AG04449 (cell line): ENCODE measurements at regions not wholly inside any gene's neighbourhood (a gene's known extent, or its start where the extent isn't known, plus 50 kb on each side); places are given as distances from the start of the nearest gene placed in this dataset.

ENCODE experiments used
- CTCF ChIA-PET: fragments of 350-600 bp; formaldehyde crosslinking; extraction: SDS; loops from one replicate; lab custom pipeline; 2021; ENCODE audit warnings: antibody characterized with exemption; lab: Yijun Ruan, JAX
- POLR2A ChIA-PET: fragments of 400-600, 350-600 bp; formaldehyde crosslinking; extraction: SDS; loops from one replicate; lab custom pipeline; 2020; ENCODE audit warnings: antibody characterized with exemption, inconsistent platforms; lab: Yijun Ruan, JAX
- DNase-seq: peaks from one replicate; pipeline ENCODE4 v3.0.0-alpha.2; 2010; ENCODE audit warnings: low read depth, low spot score
- H3K4me3 ChIP-seq: 2 replicates; pipeline ENCODE4 v1.5.1; 2011; ENCODE audit warnings: low read depth, mild to moderate bottlenecking, control low read depth, low read length
- TF ChIP-seq, protein P1 (sequence below): IDR thresholded peaks from one replicate; pipeline ENCODE4 v1.5.1; 2011; ENCODE audit warnings: mild to moderate bottlenecking, moderate library complexity, low read length, control low read depth, inconsistent platforms; ENCODE audit not compliant: insufficient read depth; ENCODE audit errors: missing control alignments

DNA sequence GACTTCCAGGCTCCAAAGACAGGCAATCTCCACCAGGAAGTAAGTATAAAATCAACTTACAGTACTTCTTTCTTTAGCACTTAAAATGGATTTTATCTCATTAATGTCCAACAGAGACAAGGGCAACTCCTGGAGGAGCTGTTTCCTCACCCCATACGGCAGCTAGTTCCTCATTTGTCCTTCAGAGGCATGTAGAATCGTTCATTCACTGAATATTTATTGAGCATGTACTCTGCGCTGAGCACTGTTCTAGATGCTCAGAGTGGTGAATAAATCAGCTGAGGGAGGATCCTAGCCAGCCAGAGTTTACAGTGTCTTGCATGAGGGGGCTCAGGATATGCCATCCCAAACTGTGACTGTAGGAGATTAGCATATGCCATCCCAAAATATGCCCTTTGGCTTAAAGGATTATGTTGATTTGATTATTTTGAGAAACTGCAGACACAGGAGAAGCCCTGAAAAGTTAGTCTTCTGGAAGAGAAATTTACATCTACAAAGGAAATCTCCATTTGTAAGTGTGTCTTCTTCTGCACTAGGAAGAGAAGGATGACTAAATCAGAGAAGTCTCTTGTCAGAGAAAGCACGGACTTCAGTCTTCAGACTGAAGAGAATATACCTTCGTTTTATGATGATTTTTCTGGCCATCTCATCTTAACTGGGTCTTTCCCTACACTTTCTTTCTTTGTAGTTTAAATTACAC lies 66.9 kb downstream of the BAMBI start:
- TF ChIP-seq, protein P1, sequence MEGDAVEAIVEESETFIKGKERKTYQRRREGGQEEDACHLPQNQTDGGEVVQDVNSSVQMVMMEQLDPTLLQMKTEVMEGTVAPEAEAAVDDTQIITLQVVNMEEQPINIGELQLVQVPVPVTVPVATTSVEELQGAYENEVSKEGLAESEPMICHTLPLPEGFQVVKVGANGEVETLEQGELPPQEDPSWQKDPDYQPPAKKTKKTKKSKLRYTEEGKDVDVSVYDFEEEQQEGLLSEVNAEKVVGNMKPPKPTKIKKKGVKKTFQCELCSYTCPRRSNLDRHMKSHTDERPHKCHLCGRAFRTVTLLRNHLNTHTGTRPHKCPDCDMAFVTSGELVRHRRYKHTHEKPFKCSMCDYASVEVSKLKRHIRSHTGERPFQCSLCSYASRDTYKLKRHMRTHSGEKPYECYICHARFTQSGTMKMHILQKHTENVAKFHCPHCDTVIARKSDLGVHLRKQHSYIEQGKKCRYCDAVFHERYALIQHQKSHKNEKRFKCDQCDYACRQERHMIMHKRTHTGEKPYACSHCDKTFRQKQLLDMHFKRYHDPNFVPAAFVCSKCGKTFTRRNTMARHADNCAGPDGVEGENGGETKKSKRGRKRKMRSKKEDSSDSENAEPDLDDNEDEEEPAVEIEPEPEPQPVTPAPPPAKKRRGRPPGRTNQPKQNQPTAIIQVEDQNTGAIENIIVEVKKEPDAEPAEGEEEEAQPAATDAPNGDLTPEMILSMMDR, result no peak
- no peak overlapping the region for H3K4me3 ChIP-seq
- ChIA-PET POLR2A (no interaction called here), CTCF (no interaction called here)
- DNase-seq, result no peak

DNA sequence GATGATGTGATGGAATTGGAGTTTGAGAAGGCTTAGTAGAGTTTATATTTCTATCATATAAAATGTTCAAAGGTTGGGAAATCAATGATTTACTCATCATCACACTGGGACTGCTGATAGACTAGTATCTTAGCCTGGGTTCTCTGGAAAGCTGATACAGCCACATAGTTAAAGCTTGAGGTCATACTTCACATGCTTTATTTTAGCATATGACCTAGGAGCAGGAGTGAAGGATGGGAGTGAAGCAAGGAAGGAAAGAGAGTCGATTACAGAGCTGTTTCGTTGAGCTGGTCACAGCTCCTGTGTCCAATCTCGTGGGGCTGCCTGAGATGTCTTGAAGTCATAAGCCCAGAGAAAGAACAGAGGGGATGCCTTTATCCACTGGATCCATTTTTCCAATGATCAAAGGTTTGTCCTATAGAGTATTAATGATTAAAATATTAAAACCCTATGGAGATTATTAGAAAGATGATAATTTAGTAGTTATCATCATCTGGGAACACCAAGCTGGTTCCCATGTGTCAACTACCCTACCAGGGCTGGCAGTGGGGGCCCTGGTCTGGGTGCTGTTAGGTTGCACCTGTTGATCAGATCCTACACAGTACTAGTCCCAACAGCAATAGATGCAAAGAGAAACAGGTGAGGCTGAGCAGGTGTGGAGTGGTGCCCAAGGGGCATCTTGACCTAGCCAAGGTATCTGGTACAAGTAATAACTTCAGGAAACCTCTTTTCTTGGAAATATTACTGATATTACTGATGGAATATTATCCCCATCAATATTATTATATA lies 77.8 kb downstream of the BAMBI start:
- no peak overlapping the region for H3K4me3 ChIP-seq
- POLR2A ChIA-PET, result no interaction called here
- no peak for DNase-seq
- CTCF ChIA-PET, result interaction anchor here (1.0 to 1.6 kb wide), 2 partner anchors 21 to 79 kb away, joined by 3 read pairs; no protein-coding TSS in a partner anchor
- TF ChIP-seq, protein P1, result no peak

DNA sequence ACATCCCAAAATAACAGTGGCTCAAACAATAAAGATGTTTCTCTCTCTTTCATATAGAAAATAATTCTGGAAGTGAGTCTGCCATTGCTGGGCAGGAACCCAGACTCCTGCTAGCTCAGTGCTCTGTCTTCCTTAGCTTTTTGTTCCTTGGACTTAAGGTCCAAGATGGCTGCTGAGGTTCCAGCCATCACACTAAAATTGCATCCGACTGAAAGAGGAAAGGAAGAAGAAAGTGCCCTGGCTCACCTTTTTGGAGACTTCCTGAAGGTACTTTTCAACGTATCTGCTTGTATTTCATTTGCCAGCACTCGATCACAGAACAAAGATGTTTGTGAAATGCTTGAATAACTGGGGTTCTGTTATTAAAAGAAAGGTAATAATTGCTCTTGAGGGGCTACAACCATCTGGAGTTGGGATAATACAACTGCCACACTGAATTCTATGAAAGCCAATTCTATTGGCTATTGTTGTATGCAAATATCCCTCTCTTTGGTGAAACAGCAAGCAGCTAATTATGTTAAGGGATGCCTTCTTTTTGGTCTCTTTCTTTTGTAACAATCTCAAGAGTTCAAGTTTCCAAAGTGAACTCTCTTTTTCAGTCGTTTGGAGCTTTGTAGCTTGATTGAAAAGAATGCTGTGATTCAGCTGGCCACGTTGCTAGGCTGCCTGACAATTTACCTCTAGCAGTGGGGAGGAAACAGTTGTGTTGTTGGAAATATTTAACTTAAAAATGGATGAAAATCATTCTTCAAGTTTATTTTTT lies 83.9 kb downstream of the BAMBI start:
- ChIA-PET POLR2A (no interaction called here), CTCF (interaction anchor here (1.9 kb wide), 1 partner anchor 9 kb away, joined by 4 read pairs; no protein-coding TSS in a partner anchor)
- H3K4me3 ChIP-seq, result no peak overlapping the region
- DNase-seq, result no peak
- TF ChIP-seq, protein P1, result no peak

DNA sequence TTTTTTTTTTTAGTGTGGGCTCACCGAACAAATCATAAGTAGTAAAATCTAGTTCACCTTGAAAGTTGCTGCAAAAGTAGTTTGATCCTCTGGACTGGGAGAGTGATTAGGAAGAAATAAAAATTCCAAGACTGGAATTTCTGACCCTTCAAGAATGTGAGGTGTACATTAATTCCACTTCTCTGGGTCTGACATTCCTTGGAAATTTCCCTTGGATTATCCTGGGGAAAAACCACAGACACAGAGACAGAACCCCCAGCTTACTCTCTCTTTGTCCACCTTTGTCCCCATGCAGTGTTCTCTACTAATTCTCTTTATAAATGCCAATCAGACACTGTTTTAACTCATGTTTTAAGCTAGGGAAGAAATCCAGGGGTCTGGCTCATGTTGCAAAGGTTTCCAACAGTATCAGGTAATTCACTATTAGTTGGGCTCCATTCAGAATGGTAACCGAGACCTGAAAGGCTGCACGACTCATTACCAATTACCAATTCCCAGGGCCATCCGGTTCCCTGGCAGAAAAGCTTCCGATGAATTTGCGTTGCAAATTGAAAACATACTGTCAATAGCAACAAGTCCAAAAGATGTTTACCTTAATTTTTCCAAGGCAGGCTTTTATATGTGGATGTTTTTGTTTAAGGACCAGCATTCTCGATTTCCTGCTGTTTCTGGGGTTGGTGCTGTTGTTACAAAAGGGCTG lies 86.3 kb downstream of the BAMBI start:
- TF ChIP-seq, protein P1, result no peak
- ChIA-PET CTCF (no interaction called here), POLR2A (no interaction called here)
- no peak for DNase-seq
- no peak overlapping the region for H3K4me3 ChIP-seq

DNA sequence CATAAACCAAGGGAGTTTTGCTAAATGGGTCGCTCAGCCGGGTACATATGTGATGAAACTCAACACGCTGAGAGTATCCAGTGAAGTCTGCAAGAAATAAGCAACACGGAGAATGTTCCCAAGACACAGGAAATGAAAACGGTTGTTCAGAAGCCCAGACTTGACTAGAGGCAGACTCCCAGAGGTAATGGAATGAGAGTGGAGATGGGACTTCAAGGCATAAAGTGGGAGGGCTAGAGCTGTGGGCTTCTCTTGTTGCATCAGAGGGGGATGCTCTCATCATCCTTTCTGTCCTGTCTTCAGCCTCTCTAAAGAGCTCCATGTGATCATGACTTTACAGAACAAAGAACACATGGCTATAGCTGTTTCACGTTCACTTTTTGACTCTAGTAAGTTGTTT lies 88.3 kb downstream of the BAMBI start:
- H3K4me3 ChIP-seq, result no peak overlapping the region
- ChIA-PET CTCF (no interaction called here), POLR2A (no interaction called here)
- TF ChIP-seq, protein P1, result no peak
- no peak for DNase-seq

DNA sequence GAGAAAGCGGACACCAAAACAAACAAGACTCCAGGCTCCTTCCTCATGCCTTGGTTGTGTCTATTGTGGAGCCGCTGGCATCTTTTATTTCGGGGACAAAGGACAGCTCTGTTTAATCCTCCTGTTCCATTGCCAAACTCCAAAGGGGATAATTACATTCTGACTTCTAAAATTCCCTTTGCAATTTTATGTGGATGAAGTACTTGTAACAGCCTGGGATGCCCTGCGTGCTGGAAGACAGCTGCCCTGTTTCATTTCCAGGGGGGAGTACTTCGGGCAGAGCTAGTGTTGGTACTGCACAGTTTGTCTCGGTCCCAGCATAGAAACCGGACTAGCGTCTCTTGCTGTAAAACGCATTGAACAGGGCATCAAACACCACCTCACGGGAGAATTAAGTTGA lies 90.9 kb downstream of the BAMBI start:
- CTCF ChIA-PET, result no interaction called here
- TF ChIP-seq, protein P1, result no peak

More for the DNA sequence above, 90.9 kb downstream of the BAMBI start:
- H3K4me3 ChIP-seq, result no peak overlapping the region
- DNase-seq, result no peak
- POLR2A ChIA-PET, result no interaction called here
